Psoas muscle (tissue), 7 donors: ENCODE measurements at regions not wholly inside any gene's neighbourhood (a gene's known extent, or its start where the extent isn't known, plus 50 kb on each side); places are given as distances from the start of the nearest gene placed in this dataset.

Source experiments
- ATAC-seq, 4 donors: fragments of 200-7000 bp; cut with Tn5 transposase; one replicate each; pipeline ENCODE4 v1.9.1; 2020; ENCODE audit warnings: moderate library complexity in 3 of 4, mild to moderate bottlenecking in 2 of 4
- DNase-seq, 2 donors: peaks; one replicate each; pipeline ENCODE4 v3.0.0-alpha.2; 2020
- H3K27ac ChIP-seq: fragments of 200-600 bp; one replicate; pipeline ENCODE4 v1.8.0; 2022
- H3K27me3 ChIP-seq, 3 donors: fragments of 200-600 bp in 1 of 3; one replicate each; pipeline versions ENCODE4 v1.6.1 to v1.8.0; 2013 to 2022; ENCODE audit warnings: low read length in 2 of 3, mild to moderate bottlenecking in 2 of 3, moderate library complexity in 1 of 3; ENCODE audit not compliant: insufficient read depth in 3 of 3
- H3K36me3 ChIP-seq, 2 donors: fragments of 200-600 bp in 1 of 2; one replicate each; pipeline versions ENCODE4 v1.6.1 to v1.8.0; 2013 to 2022; ENCODE audit warnings: low read depth in 1 of 2, mild to moderate bottlenecking in 1 of 2, moderate library complexity in 1 of 2; ENCODE audit not compliant: insufficient read depth in 1 of 2
- H3K4me1 ChIP-seq: fragments of 200-600 bp; one replicate; pipeline ENCODE4 v1.8.0; 2022
- H3K4me3 ChIP-seq: fragments of 200-600 bp; one replicate; pipeline ENCODE4 v1.8.0; 2022; ENCODE audit warnings: mild to moderate bottlenecking
- H3K9me3 ChIP-seq: fragments of 200-600 bp; one replicate; pipeline ENCODE4 v1.8.0; 2022
- WGBS, 3 donors: extraction: QIAGEN DNeasy Blood & Tissue Kit; methylation state at CpG; one replicate each; pipeline versions ENCODE4 v1.1.6 to v1.1.7; 2013; 5-methylcytosine and 5-hydroxymethylcytosine counted together
- intact Hi-C, 2 donors: fragments of 100-400 bp; cut with DNase I; formaldehyde crosslinking; loops; one replicate each; pipeline versions ENCODE4 v1.11.0 to v1.14.2; 2022
- TF ChIP-seq, protein P1 (sequence below): fragments of 200-600 bp; IDR thresholded peaks from one replicate; pipeline ENCODE4 v1.8.0; 2022; ENCODE audit warnings: antibody characterized with exemption
- donor health status: healthy with polysubstance abuse.
- donor health status: DM: no; HTN: no; CAD: no; lungs with moderate emphysema.
- donor health status: Bipolar disorder and iron deficiency.
- donor health status: healthy.
- donor health status: DM: yes; HTN: yes; CAD: no.
- donor health status: DM: no; HTN: no; CAD: no.
- donor health status: DM: yes; HTN: yes; CAD: no.

DNA sequence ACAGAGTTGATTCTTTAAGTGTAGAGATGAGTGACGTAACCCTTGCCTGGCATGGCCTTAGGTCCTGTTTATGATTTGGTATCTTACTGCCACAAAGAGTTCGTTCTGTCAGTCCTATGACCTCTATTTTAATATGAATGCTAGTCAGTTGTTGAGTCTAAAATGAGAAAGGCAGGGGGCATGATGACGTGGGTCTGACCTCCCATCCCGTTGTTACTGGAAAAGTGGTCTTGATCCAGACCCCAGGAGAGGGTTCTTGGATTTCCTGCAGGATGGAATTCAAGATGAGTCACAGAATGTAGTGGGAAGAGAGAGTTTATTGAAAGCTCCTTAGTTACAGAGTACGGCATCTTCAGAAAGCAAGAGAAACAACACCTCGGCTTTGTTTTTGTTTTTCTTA lies 317.0 kb upstream of the COBL start:
- Histone ChIP-seq H3K27me3 (no peaks in the 10 kb centered on the region), H3K4me1 (no peaks in the 10 kb centered on the region), H3K9me3 (no peaks in the 10 kb centered on the region), H3K36me3 (no peaks in the 10 kb centered on the region), H3K27ac (no peak overlapping the region), H3K4me3 (no peak overlapping the region)
- TF ChIP-seq, protein P1, sequence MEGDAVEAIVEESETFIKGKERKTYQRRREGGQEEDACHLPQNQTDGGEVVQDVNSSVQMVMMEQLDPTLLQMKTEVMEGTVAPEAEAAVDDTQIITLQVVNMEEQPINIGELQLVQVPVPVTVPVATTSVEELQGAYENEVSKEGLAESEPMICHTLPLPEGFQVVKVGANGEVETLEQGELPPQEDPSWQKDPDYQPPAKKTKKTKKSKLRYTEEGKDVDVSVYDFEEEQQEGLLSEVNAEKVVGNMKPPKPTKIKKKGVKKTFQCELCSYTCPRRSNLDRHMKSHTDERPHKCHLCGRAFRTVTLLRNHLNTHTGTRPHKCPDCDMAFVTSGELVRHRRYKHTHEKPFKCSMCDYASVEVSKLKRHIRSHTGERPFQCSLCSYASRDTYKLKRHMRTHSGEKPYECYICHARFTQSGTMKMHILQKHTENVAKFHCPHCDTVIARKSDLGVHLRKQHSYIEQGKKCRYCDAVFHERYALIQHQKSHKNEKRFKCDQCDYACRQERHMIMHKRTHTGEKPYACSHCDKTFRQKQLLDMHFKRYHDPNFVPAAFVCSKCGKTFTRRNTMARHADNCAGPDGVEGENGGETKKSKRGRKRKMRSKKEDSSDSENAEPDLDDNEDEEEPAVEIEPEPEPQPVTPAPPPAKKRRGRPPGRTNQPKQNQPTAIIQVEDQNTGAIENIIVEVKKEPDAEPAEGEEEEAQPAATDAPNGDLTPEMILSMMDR, result no peak
- 72 to 76% (median 73%) methylated on average over 6 of the region's 6 CpGs for WGBS, 3 donors
- no peak for ATAC-seq
- intact Hi-C loops, result no loop called here
- no peak for DNase-seq

DNA sequence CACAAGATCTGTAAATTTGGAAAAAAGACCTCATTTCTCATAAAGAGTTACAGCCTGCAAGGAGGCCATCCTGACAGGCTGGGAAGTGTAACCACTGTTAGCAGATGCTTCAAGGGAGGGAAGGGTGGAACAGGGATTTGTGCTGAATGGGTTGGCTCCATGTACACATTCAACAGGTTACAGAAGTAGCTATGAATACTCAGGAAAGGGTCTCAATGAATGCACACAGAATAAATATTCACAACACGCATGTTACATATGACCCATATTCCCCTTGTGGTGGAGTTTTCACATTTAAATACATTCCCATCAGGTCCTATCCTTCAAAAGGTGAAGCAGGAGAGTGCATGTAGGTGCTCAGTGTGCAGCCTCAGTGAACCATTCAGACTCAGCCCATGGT lies 316.4 kb upstream of the COBL start:
- intact Hi-C loops, result no loop called here
- H3K27me3 ChIP-seq, result no peaks in the 10 kb centered on the region
- no peak for ATAC-seq
- no peaks in the 10 kb centered on the region for H3K4me1 ChIP-seq
- no peaks in the 10 kb centered on the region for H3K36me3 ChIP-seq
- H3K27ac ChIP-seq, result no peak overlapping the region
- no peak overlapping the region for H3K4me3 ChIP-seq
- DNase-seq, result no peak
- TF ChIP-seq, protein P1, result no peak
- WGBS, 3 donors, result 89 to 98% (median 97%) methylated on average over 1 of the region's 1 CpG
- no peaks in the 10 kb centered on the region for H3K9me3 ChIP-seq

DNA sequence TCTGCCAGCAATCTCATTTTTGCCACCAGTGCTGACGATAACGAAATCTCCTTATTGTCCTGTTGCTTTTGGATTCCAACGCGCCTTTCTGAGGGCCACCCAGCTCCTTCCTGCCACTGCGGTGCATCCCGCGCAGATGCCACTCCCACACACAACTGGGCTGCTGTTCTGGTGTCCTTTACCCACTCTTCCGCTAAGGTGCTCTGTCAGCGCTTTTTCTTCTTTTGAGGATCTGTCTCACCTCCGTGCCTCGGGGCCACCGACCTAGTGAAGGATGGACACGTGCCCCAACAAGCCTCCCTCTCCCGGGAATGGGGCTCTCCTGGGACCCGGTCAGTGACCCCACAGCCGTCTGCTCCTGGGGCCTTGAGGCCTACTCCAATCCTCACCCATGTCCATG lies 314.3 kb upstream of the COBL start:
- ATAC-seq (no peak), DNase-seq (no peak)
- WGBS, 3 donors, result 92 to 95% (median 93%) methylated on average over 16 of the region's 16 CpGs
- H3K36me3 ChIP-seq, result no peaks in the 10 kb centered on the region
- intact Hi-C loops, result no loop called here
- H3K9me3 ChIP-seq, result no peaks in the 10 kb centered on the region
- H3K4me1 ChIP-seq, result no peaks in the 10 kb centered on the region
- no peak overlapping the region for H3K27ac ChIP-seq
- H3K27me3 ChIP-seq, result no peaks in the 10 kb centered on the region
- TF ChIP-seq, protein P1, result no peak
- no peak overlapping the region for H3K4me3 ChIP-seq

DNA sequence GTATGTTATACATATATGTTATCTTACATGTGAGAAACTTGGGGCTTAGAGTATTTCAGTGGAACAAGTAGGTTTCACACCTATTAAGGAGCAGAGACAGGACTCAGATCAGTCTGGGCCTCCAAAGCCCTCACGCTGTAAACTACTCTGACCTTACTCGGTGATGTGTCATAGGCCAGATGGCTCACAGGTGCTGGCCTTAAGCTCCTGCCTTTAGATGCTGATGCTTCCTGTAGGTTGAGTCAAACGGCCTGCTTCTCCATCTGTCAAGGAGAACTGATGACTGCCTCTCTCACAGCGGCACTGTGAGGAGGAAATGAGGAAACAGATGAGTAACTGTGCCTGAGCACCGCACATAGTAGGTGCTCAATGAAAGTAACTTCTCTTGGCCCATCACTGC lies 312.6 kb upstream of the COBL start:
- 65 to 69% (median 67%) methylated on average over 5 of the region's 5 CpGs for WGBS, 3 donors
- no peak for ATAC-seq
- no peaks in the 10 kb centered on the region for H3K27me3 ChIP-seq
- intact Hi-C loops, result no loop called here
- H3K27ac ChIP-seq, result no peak overlapping the region
- TF ChIP-seq, protein P1, result no peak
- no peaks in the 10 kb centered on the region for H3K36me3 ChIP-seq
- no peak overlapping the region for H3K4me3 ChIP-seq
- no peaks in the 10 kb centered on the region for H3K4me1 ChIP-seq
- no peak for DNase-seq
- no peaks in the 10 kb centered on the region for H3K9me3 ChIP-seq

DNA sequence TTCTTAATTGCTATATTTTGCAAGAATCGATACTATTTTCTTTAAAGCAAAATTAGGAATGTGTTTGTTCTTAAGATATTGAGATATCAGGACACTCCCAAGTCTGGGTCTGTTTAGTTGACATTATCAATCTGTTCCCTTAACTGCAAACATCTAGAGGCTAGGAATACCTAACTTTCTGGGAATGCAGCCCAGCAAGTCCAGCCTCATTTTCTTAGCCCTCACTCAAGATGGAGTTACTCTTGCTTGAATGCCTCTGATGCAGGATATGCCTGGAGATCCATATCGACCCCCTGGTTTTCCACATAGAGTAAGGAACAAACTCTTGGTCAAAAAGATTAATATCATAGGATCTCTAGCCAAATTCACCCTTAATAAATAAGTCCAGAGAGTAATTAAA lies 305.3 kb upstream of the COBL start:
- DNase-seq (no peak), ATAC-seq (no peak)
- Histone ChIP-seq H3K4me3 (no peak overlapping the region), H3K27me3 (no peaks in the 10 kb centered on the region), H3K9me3 (no peaks in the 10 kb centered on the region), H3K4me1 (no peaks in the 10 kb centered on the region), H3K27ac (no peak overlapping the region), H3K36me3 (no peaks in the 10 kb centered on the region)
- TF ChIP-seq, protein P1, result no peak
- intact Hi-C loops, result no loop called here
- 78 to 82% (median 80%) methylated on average over 2 of the region's 2 CpGs for WGBS, 3 donors
